Right lobe of liver (tissue), 4 donors: ENCODE measurements at regions not wholly inside any gene's neighbourhood (a gene's known extent, or its start where the extent isn't known, plus 50 kb on each side); places are given as distances from the start of the nearest gene placed in this dataset.

Source experiments
- POLR2A ChIP-seq: fragments of 450-650 bp; IDR thresholded peaks from one replicate; pipeline ENCODE4 v1.6.1; 2017; ENCODE audit warnings: antibody characterized with exemption, mild to moderate bottlenecking
- TF ChIP-seq, protein P1 (sequence below), 4 donors: fragments of 200-600 bp in 3 of 4; fragments of 450-650 bp in 1 of 4; IDR thresholded peaks; one replicate each; pipeline versions ENCODE4 v1.5.1 to v1.8.0; 2016 to 2022; ENCODE audit warnings: antibody characterized with exemption in 4 of 4, mild to moderate bottlenecking in 2 of 4
- donor health status: DM: no; HTN: no; CAD: no.
- donor health status: DM: no; HTN: no; CAD: no.
- donor health status: DM: no; HTN: yes; CAD: no.

DNA sequence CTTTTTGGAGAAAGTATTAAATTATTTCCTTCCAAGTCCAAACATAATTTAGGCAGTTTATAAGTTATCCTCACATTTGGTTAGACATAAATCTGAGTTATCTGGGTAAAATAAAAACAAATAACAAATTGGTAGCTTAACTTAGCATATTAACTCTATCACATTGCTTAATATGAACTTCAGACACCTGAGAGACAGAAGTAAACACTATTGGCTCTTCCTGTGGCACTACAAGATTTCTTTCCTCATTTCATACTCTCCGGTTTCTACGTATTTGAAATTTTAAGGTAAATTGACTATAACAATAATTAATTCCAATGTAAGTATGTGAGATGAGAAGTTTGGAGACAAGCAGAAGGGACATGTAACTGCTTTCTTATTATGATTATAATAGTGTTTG, 106.8 kb downstream of the TRMT11 start:
- TF ChIP-seq, protein P1, sequence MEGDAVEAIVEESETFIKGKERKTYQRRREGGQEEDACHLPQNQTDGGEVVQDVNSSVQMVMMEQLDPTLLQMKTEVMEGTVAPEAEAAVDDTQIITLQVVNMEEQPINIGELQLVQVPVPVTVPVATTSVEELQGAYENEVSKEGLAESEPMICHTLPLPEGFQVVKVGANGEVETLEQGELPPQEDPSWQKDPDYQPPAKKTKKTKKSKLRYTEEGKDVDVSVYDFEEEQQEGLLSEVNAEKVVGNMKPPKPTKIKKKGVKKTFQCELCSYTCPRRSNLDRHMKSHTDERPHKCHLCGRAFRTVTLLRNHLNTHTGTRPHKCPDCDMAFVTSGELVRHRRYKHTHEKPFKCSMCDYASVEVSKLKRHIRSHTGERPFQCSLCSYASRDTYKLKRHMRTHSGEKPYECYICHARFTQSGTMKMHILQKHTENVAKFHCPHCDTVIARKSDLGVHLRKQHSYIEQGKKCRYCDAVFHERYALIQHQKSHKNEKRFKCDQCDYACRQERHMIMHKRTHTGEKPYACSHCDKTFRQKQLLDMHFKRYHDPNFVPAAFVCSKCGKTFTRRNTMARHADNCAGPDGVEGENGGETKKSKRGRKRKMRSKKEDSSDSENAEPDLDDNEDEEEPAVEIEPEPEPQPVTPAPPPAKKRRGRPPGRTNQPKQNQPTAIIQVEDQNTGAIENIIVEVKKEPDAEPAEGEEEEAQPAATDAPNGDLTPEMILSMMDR (IDR thresholded peaks at IDR 0.05): no peak
- no peak for TF ChIP-seq POLR2A
